WTC11 (cell line): ENCODE measurements at regions not wholly inside any gene's neighbourhood (a gene's known extent, or its start where the extent isn't known, plus 50 kb on each side); places are given as distances from the start of the nearest gene placed in this dataset.

Experiments
- ATAC-seq: fragments of 200-7000 bp; cut with Tn5 transposase; 2 replicates; pipeline ENCODE4 v1.10.0; 2021; ENCODE audit warnings: mild to moderate bottlenecking, moderate library complexity
- CTCF ChIA-PET: fragments of 300-600 bp; sonication (Branson Sonifier 250); formaldehyde crosslinking; loops from one replicate; lab custom pipeline; 2021; ENCODE audit warnings: antibody characterized with exemption; lab: Charles Lee
- POLR2A ChIA-PET: fragments of 350-600 bp; sonication (Branson Sonifier 250); formaldehyde crosslinking; loops from one replicate; lab custom pipeline; 2021; ENCODE audit warnings: antibody characterized with exemption; lab: Charles Lee
- DNase-seq: peaks from one replicate; pipeline ENCODE4 v3.0.0; 2021; ENCODE audit warnings: low spot score
- H3K27ac Mint-ChIP-seq: 2 replicates; pipeline ENCODE4 v1.8.0; 2021; ENCODE audit warnings: mixed read lengths
- H3K27me3 Mint-ChIP-seq: 2 replicates; pipeline ENCODE4 v1.8.0; 2021; ENCODE audit warnings: low read depth, mild to moderate bottlenecking, moderate library complexity, mixed read lengths
- H3K36me3 Mint-ChIP-seq: 2 replicates; pipeline ENCODE4 v1.8.0; 2021; ENCODE audit warnings: mixed read lengths
- H3K4me1 Mint-ChIP-seq: 2 replicates; pipeline ENCODE4 v1.8.0; 2022; ENCODE audit warnings: mixed read lengths
- H3K4me3 Mint-ChIP-seq: 2 replicates; pipeline ENCODE4 v1.8.0; 2021; ENCODE audit warnings: mild to moderate bottlenecking, moderate library complexity, mixed read lengths
- H3K9me3 Mint-ChIP-seq: 2 replicates; pipeline ENCODE4 v1.8.0; 2021; ENCODE audit warnings: mixed read lengths
- ATF2 ChIP-seq: sonication (generic); formaldehyde crosslinking; IDR thresholded peaks from 2 replicates; pipeline ENCODE4 v1.8.1; 2022; ENCODE audit warnings: low read depth, missing genetic modification reagents, borderline replicate concordance
- ATF3 ChIP-seq: sonication (generic); formaldehyde crosslinking; conservative IDR thresholded peaks from 2 replicates; pipeline ENCODE4 v1.8.1; 2022; ENCODE audit warnings: mild to moderate bottlenecking, missing genetic modification reagents
- ATF6 ChIP-seq: sonication (generic); formaldehyde crosslinking; IDR thresholded peaks from 2 replicates; pipeline ENCODE4 v1.8.1; 2023; ENCODE audit warnings: mild to moderate bottlenecking, missing genetic modification reagents
- CREB1 ChIP-seq: sonication (generic); formaldehyde crosslinking; IDR thresholded peaks from 2 replicates; pipeline ENCODE4 v1.8.0; 2023; ENCODE audit warnings: mild to moderate bottlenecking, missing genetic modification reagents
- ELF4 ChIP-seq: sonication (generic); formaldehyde crosslinking; IDR thresholded peaks from 2 replicates; pipeline ENCODE4 v1.8.1; 2022; ENCODE audit warnings: low read depth, mild to moderate bottlenecking, moderate library complexity, missing genetic modification reagents
- ERG ChIP-seq: fragments of 250-450 bp; sonication (Bioruptor Pico); IDR thresholded peaks from 2 replicates; pipeline ENCODE4 v1.8.0; 2021; ENCODE audit warnings: mild to moderate bottlenecking
- FOXP4 ChIP-seq: sonication (generic); formaldehyde crosslinking; IDR thresholded peaks from 2 replicates; pipeline ENCODE4 v1.8.0; 2022; ENCODE audit warnings: mild to moderate bottlenecking, missing genetic modification reagents
- HMGA2 ChIP-seq: fragments of 250-450 bp; sonication (Bioruptor Pico); IDR thresholded peaks from 2 replicates; pipeline ENCODE4 v1.4.0; 2021; ENCODE audit warnings: mild to moderate bottlenecking, moderate library complexity
- NFE2L1 ChIP-seq: sonication (generic); formaldehyde crosslinking; IDR thresholded peaks from 2 replicates; pipeline ENCODE4 v1.8.1; 2023; ENCODE audit warnings: missing genetic modification reagents
- NFYB ChIP-seq: sonication (generic); formaldehyde crosslinking; conservative IDR thresholded peaks from 2 replicates; pipeline ENCODE4 v1.8.0; 2022; ENCODE audit warnings: low read depth, missing genetic modification reagents
- NR3C1 ChIP-seq: sonication (generic); formaldehyde crosslinking; conservative IDR thresholded peaks from 2 replicates; pipeline ENCODE4 v1.8.1; 2023; ENCODE audit warnings: low read depth, mild to moderate bottlenecking, missing genetic modification reagents
- PRDM15 ChIP-seq: sonication (generic); formaldehyde crosslinking; IDR thresholded peaks from 2 replicates; pipeline ENCODE4 v1.8.0; 2022; ENCODE audit warnings: missing genetic modification reagents
- ZNF121 ChIP-seq: sonication (generic); formaldehyde crosslinking; IDR thresholded peaks from 2 replicates; pipeline ENCODE4 v1.8.0; 2023; ENCODE audit warnings: missing genetic modification reagents

- H3K9me3 Mint-ChIP-seq: peaks cover 11% of the 10 kb centered on the region
- TF ChIP-seq ELF4 (CRISPR knock-in tag) (no peak), CREB1 (CRISPR knock-in tag) (no peak)
- TF ChIP-seq, all 79 proteins: peak for 0
- no peaks in the 10 kb centered on the region for H3K4me1 Mint-ChIP-seq
Observed at GRCh38 chr5:110356677-110357076, 369.8 kb downstream of the TMEM232 start.

GRCh38 chr5:110359221-110359620 is 367.2 kb downstream of the TMEM232 start:
- peaks cover 4% of the 10 kb centered on the region; the same call in 1 of the 2 replicates for H3K9me3 Mint-ChIP-seq
- ATAC-seq: no peak
- H3K4me1 Mint-ChIP-seq: peaks cover 10% of the 10 kb centered on the region
- no peaks in the 10 kb centered on the region for H3K27me3 Mint-ChIP-seq
- no peak overlapping the region for H3K4me3 Mint-ChIP-seq
- H3K27ac Mint-ChIP-seq: no peak overlapping the region
- TF ChIP-seq NFE2L1 (CRISPR knock-in tag): no peak
- no peak for TF ChIP-seq ATF6 (CRISPR knock-in tag)
- TF ChIP-seq HMGA2 (CRISPR knock-in tag): no peak
- no peak for TF ChIP-seq ATF3 (CRISPR knock-in tag)
- TF ChIP-seq PRDM15 (CRISPR knock-in tag): no peak
- no peak for TF ChIP-seq CREB1 (CRISPR knock-in tag)
- no peak for TF ChIP-seq FOXP4
- no peak for TF ChIP-seq ATF2 (CRISPR knock-in tag)
- TF ChIP-seq ERG: no peak
- TF ChIP-seq NR3C1: no peak
- no peak for TF ChIP-seq NFYB (CRISPR knock-in tag)
- no peak for TF ChIP-seq ZNF121
- ChIA-PET CTCF (no interaction called here), POLR2A (no interaction called here)
- no peaks in the 10 kb centered on the region for H3K36me3 Mint-ChIP-seq
- DNase-seq: no peak

More at GRCh38 chr5:110356677-110357076, 369.8 kb downstream of the TMEM232 start:
- Mint-ChIP-seq H3K27ac (no peak overlapping the region), H3K4me3 (no peak overlapping the region), H3K36me3 (no peaks in the 10 kb centered on the region), H3K27me3 (no peaks in the 10 kb centered on the region)
- POLR2A ChIA-PET: no interaction called here
- DNase-seq: no peak
- no peak for ATAC-seq
- CTCF ChIA-PET: no interaction called here
